Heart right ventricle (tissue), 16 donors: ENCODE measurements at regions not wholly inside any gene's neighbourhood (a gene's known extent, or its start where the extent isn't known, plus 50 kb on each side); places are given as distances from the start of the nearest gene placed in this dataset.

ENCODE experiments used
- ATAC-seq, 8 donors: fragments of 200-7000 bp; cut with Tn5 transposase; one replicate each; pipeline ENCODE4 v1.9.1; 2020; ENCODE audit warnings: mild to moderate bottlenecking in 8 of 8, moderate library complexity in 8 of 8, moderate number of reproducible peaks in 1 of 8
- DNase-seq, 2 donors: peaks; one replicate each; pipeline ENCODE4 v3.0.0-alpha.2; 2020
- H3K27ac ChIP-seq, 10 donors: fragments of 200-600 bp; sonication (generic) in 2 of 10; one replicate each; pipeline versions ENCODE4 v1.5.0 to v1.8.0; 2020 to 2022; ENCODE audit warnings: mild to moderate bottlenecking in 3 of 10
- H3K27me3 ChIP-seq, 7 donors: fragments of 200-600 bp; one replicate each; pipeline ENCODE4 v1.8.0; 2021 to 2022; ENCODE audit warnings: mild to moderate bottlenecking in 2 of 7
- H3K36me3 ChIP-seq, 9 donors: fragments of 200-600 bp; sonication (generic) in 1 of 9; one replicate each; pipeline versions ENCODE4 v1.5.0 to v1.8.0; 2020 to 2022; ENCODE audit warnings: mild to moderate bottlenecking in 2 of 9
- H3K4me1 ChIP-seq, 9 donors: fragments of 200-600 bp; sonication (generic) in 1 of 9; one replicate each; pipeline versions ENCODE4 v1.5.0 to v1.8.0; 2020 to 2022; ENCODE audit warnings: mild to moderate bottlenecking in 4 of 9
- H3K4me3 ChIP-seq, 10 donors: fragments of 200-600 bp; sonication (generic) in 2 of 10; one replicate each; pipeline versions ENCODE4 v1.5.0 to v1.8.0; 2020 to 2022; ENCODE audit warnings: mild to moderate bottlenecking in 7 of 10, moderate library complexity in 2 of 10
- H3K9me3 ChIP-seq, 11 donors: fragments of 200-600 bp in 10 of 11; sonication (generic) in 2 of 11; one replicate each; pipeline versions ENCODE4 v1.5.0 to v1.8.0; 2013 to 2022; ENCODE audit warnings: mild to moderate bottlenecking in 2 of 11, control low read depth in 1 of 11, moderate library complexity in 1 of 11
- CTCF ChIP-seq, 9 donors: fragments of 200-600 bp; sonication (generic) in 2 of 9; IDR thresholded peaks; one replicate each; pipeline versions ENCODE4 v1.5.0 to v1.8.0; 2021 to 2022; ENCODE audit warnings: antibody characterized with exemption in 9 of 9, mild to moderate bottlenecking in 5 of 9, moderate library complexity in 1 of 9
- WGBS, 2 donors: extraction: QIAGEN DNeasy Blood & Tissue Kit; methylation state at CpG; one replicate each; pipeline ENCODE4 v1.1.7; 2013; ENCODE audit warnings: inconsistent platforms in 1 of 2; 5-methylcytosine and 5-hydroxymethylcytosine counted together
- intact Hi-C, 10 donors: fragments of 100-400 bp; cut with DNase I; formaldehyde crosslinking; loops; one replicate each; pipeline versions ENCODE4 v1.11.1 to v1.14.2; 2022
- donor health status: Arrhythmogenic right ventricular cardiomyopathy.
- donor health status: ischemic (EF 13 %, LVEDD 7.1; RV severe dilation, severe dysfunction).
- donor health status: healthy with polysubstance abuse.
- donor health status: DM: no; HTN: yes; CAD: no.
- donor health status: DM: no; HTN: no; CAD: no.
- donor health status: ischemic (EF 25% LVEDD 6.9; RV normal size, moderate dysfunction).
- donor health status: ischemic (EF 25% LVEDD 5.7; RV mildly dilated, moderate dysfunction).
- donor health status: healthy.
- donor health status: DM: yes; HTN: yes; CAD: no.
- donor health status: Ischemic cardiomyopathy.
- donor health status: ischemic (EF 35%, LVEDD 5.7; RV mildly dilated, moderate dysfunction).
- donor health status: nonischemic (EF 11% LVEDD 7.7; RV severe dilation, severe dysfunction).
- donor health status: DM: yes; HTN: yes; CAD: no.
- donor health status: PGD.
- donor health status: ischemic (EF 29% LVEDD 5.4; RV normal size, mild dysfunction).
- donor health status: nonischemic (EF 23%, LVEDD 6.1; RV moderate dilation, normal function).

GRCh38 chr6:168132531-168133167 lies 53.6 kb upstream of the FRMD1 start:
- WGBS, 2 donors = 20 to 22% methylated on average over 34 of the region's 34 CpGs
- TF ChIP-seq CTCF (IDR thresholded peaks at IDR 0.05) = peak; percentile 36 to 83 (median 65)
- Histone ChIP-seq H3K27ac (peak overlapping the region in 8 of 10 donors; percentile 8 to 80 (median 36)), H3K27me3 (no peaks in the 10 kb centered on the region), H3K36me3 (no peaks in the 10 kb centered on the region), H3K4me3 (peak overlapping the region in 9 of 10 donors; percentile 1 to 45 (median 39)), H3K4me1 (peaks cover 2 to 29% (median 19%) of the 10 kb centered on the region in 9 donors), H3K9me3 (no peaks in the 10 kb centered on the region)
- ATAC-seq = peak; percentile 71 to 91 (median 84)
- peak; percentile 64 to 75 for DNase-seq
- intact Hi-C loops = loop anchor here in 9 of 10 donors (1.0 to 5.0 kb wide), 5 partner anchors 70 to 225 kb away; no protein-coding TSS in a partner anchor

- H3K27me3 ChIP-seq = no peaks in the 10 kb centered on the region
- no peaks in the 10 kb centered on the region for H3K36me3 ChIP-seq
- intact Hi-C loops = loop anchor here in 9 of 10 donors (2.0 to 5.0 kb wide), 4 partner anchors 69 to 224 kb away; no protein-coding TSS in a partner anchor
- H3K4me1 ChIP-seq = peaks cover 2 to 29% (median 19%) of the 10 kb centered on the region in 9 donors
- H3K4me3 ChIP-seq = peak overlapping the region in 1 of 10 donors; percentile 38
- no peak for ATAC-seq
- TF ChIP-seq CTCF (IDR thresholded peaks at IDR 0.05) = no peak
- WGBS, 2 donors = 92% methylated on average over 20 of the region's 20 CpGs
- peak overlapping the region in 1 of 10 donors; percentile 35 for H3K27ac ChIP-seq
- no peak for DNase-seq
- no peaks in the 10 kb centered on the region for H3K9me3 ChIP-seq
Measured at GRCh38 chr6:168131464-168132415, 52.7 kb upstream of the FRMD1 start.

- H3K27me3 ChIP-seq = no peaks in the 10 kb centered on the region
- no peak overlapping the region for H3K4me3 ChIP-seq
- DNase-seq = no peak
- 82 to 89% methylated on average over 14 of the region's 14 CpGs for WGBS, 2 donors
- no peak overlapping the region for H3K27ac ChIP-seq
- ATAC-seq = no peak
- intact Hi-C loops = loop anchor here in 7 of 10 donors (5.0 kb wide), 2 partner anchors 69 to 224 kb away; no protein-coding TSS in a partner anchor
- no peak for TF ChIP-seq CTCF (IDR thresholded peaks at IDR 0.05)
- H3K36me3 ChIP-seq = no peaks in the 10 kb centered on the region
- H3K9me3 ChIP-seq = no peaks in the 10 kb centered on the region
- H3K4me1 ChIP-seq = peaks cover 2 to 29% (median 19%) of the 10 kb centered on the region in 9 donors
Measured at GRCh38 chr6:168130697-168131371, 51.8 kb upstream of the FRMD1 start.
